ENCODE measurements at regions not wholly inside any gene's neighbourhood (a gene's known extent, or its start where the extent isn't known, plus 50 kb on each side); places are given as distances from the start of the nearest gene placed in this dataset.

GRCh38 chr1:82759035-82759434 lies 958.3 kb downstream of the ADGRL2 start:
- TF ChIP-seq CTCF (IDR thresholded peaks at IDR 0.05) (no peak), POLR2A (IDR thresholded peaks at IDR 0.05) (no peak), POLR2AphosphoS5 (IDR thresholded peaks at IDR 0.05) (no peak)
